GM12864 (cell line): ENCODE measurements at regions not wholly inside any gene's neighbourhood (a gene's known extent, or its start where the extent isn't known, plus 50 kb on each side); places are given as distances from the start of the nearest gene placed in this dataset.

Experiments
- DNase-seq: peaks from one replicate; pipeline ENCODE4 v3.0.0-alpha.2; 2011; ENCODE audit warnings: low read depth
- H3K4me3 ChIP-seq: 2 replicates; pipeline ENCODE4 v1.5.1; 2011; ENCODE audit warnings: mild to moderate bottlenecking, low read depth, low read length, control low read depth
- CTCF ChIP-seq: IDR thresholded peaks from 2 replicates; pipeline ENCODE4 v1.5.1; 2011; ENCODE audit warnings: low read depth, mild to moderate bottlenecking, moderate library complexity, low read length, control low read depth, inconsistent platforms; ENCODE audit errors: missing control alignments

DNA sequence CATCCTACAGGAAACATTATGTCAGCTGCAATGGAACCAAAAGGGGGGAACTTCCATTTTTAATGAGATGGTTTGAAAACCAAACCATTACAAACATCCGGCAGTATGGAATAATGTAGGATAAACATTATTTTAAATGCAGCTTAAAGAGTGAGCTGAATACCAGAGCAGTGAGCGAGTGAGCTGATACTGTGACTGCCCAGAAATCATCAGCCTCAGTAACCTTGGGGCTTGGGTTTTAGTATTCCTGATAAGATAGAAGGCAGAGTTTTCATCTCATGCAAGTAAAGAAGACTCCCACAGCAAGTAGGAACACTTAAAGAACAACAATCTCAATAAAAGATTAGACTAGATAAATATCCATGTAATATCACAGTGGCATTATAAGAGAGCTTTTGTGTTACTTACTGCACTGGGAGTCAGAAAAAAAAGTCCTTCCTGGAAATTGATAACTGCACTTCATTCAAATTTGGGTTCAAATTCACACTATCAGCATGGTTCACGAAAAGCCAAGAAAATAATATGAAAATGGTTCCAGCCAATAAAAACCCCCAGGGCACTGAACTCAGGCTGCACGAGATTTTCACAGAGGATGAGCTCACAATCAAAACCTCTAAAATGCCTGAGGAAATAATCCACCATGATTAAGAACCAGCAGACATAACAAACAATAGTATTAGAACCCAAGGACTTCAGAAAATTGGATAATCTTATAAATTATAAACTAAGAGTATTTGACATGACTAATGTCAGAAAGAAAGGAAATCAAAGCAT is 115.7 kb downstream of the MTPAP start:
- DNase-seq, result no peak
- no peak for TF ChIP-seq CTCF
- no peak overlapping the region for H3K4me3 ChIP-seq

DNA sequence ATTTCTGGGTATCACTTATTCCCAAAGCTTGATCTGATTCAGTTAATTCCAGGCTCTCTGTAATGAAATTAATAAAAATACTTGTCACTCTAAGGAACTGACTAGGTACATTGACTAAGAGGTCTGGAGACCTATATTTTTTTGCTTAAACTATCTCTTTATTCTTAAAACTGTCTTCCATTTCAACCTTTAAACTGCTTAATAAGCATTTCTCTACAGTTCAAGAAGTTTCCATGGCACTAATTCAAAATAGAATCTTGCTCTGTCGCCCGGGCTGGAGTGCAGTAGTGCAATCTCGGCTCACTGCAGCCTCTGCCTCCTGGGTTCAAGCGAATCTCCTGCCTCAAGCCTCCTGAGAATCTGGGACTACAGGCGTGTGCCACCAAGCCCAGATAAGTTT is 117.4 kb downstream of the MTPAP start:
- TF ChIP-seq CTCF, result no peak
- no peak for DNase-seq
- H3K4me3 ChIP-seq, result no peak overlapping the region

DNA sequence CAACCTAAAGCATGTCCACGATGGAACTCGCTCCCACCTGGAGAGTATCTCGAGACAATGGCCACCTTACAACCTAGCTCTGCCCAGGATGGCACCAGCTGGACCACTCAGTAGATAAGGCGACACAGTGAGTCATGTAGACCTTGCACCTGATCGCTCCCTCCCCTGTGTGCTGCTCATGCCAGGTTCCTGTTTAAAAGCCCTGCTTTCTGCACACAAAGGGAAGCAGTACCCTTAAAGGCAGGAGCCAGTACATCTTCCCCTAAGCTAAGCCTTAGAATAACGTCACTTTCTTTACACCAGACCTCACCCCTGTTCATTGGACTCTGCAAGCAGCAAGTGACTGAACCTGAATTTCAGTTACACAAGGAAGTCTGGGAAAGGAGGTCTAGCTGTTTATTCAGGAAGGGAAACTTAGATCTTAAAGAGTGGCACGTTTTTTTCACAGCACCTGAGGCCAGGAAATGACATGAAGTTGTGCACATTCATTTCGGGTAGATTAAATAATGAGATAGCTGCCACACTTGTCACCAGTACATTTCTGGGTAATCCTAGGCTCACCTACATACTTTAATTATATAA is 117.9 kb downstream of the MTPAP start:
- no peak overlapping the region for H3K4me3 ChIP-seq
- DNase-seq, result no peak
- no peak for TF ChIP-seq CTCF

DNA sequence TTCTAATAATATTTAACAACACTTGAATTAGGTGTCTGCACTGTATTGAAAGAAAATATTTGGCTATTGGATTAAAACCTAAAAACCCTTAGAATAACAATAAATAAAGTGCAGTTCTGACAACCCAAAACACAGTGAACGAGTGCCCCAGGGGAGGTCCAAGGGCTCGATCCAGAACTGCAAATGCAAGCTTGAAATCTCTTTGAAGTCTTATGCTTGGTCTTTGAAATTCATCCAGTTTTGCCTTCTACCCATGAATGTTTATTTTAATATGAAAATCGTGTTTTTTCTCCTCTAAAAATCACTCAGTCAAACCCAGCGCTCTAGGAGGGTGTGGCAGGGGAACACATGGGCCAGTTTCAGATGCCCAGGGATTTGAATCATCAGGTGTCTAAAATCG is 119.5 kb downstream of the MTPAP start:
- no peak for DNase-seq

DNA sequence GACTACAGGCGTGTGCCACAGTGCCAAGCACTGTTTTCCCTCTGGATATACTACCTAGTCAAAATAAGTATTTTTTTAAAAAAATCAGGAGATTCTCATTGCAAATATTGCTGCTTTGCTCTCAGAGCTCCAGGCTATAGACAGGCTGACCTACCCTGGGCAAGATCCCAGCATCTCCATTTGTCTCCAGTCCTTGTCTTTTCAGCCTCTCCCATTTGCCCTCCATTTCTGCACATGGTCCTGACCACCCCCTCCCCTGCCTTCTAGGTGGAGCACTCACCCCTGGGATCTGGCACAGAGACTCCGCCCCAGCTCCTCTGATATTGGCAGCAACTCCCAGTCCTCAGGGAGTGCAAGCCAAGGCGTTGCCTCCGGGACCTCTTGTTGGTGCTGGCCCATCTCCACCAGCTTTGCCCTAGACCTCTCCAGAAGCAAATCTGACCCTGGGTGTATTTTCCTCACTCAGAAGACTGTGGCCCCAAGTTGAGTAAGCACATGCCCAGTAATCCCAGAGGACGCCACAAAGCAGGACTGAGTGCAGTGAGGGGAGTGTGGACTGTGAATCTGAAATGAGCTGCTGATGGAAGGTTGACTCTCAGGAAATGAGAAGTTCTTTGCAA is 120.6 kb downstream of the MTPAP start:
- DNase-seq, result no peak
- no peak overlapping the region for H3K4me3 ChIP-seq
- no peak for TF ChIP-seq CTCF

More for the DNA sequence above, 119.5 kb downstream of the MTPAP start:
- H3K4me3 ChIP-seq, result no peak overlapping the region
- no peak for TF ChIP-seq CTCF

- no peak for DNase-seq
Observed at GRCh38 chr10:30227481-30227880, 121.6 kb downstream of the MTPAP start.

More at GRCh38 chr10:30227481-30227880, 121.6 kb downstream of the MTPAP start:
- no peak for TF ChIP-seq CTCF
- H3K4me3 ChIP-seq, result no peak overlapping the region
